ENCODE measurements at regions not wholly inside any gene's neighbourhood (a gene's known extent, or its start where the extent isn't known, plus 50 kb on each side); places are given as distances from the start of the nearest gene placed in this dataset.
"Not testable (repeated sequence)": the region's sequence is repeated elsewhere in the genome, so short reads cannot be mapped to it uniquely, and the experiment has no call there.

DNA sequence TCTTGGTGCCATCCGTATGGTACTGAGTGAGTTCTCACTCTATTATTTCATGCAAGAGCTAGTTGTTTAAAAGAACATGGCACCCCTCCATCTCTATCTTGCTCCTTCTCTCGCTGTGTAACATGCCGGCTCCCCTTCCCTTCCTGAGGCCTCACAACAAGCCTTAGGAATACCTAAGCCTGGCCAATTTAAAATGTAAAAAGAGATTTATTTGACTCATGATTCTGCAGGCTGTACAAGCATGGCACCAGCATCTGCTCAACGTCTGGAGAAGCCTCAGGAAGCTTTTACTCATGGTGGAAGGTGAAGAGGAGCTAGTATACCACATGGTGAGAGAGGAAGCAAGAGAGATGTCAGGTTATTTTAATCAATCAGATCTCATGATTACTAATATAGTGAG is 90.4 kb upstream of the NUDT10 start:
- Histone ChIP-seq H3K4me3 (no peak overlapping the region), H3K4me1 (replicated peaks) (no peaks in the 10 kb centered on the region), H3K9me3 (no peaks in the 10 kb centered on the region), H3K27ac (no peak overlapping the region), H3K36me3 (no peaks in the 10 kb centered on the region), H3K27me3 (replicated peaks; ENCODE audit: insufficient read depth) (no peaks in the 10 kb centered on the region)
- DNase-seq (ENCODE audit: low spot score) = no peak
- WGBS = 84% methylated on average over 4 of the region's 4 CpGs
- TF ChIP-seq POLR2A (IDR thresholded peaks at IDR 0.05) (no peak), POLR2AphosphoS5 (IDR thresholded peaks at IDR 0.05) (no peak)
- TF ChIP-seq, protein P1, sequence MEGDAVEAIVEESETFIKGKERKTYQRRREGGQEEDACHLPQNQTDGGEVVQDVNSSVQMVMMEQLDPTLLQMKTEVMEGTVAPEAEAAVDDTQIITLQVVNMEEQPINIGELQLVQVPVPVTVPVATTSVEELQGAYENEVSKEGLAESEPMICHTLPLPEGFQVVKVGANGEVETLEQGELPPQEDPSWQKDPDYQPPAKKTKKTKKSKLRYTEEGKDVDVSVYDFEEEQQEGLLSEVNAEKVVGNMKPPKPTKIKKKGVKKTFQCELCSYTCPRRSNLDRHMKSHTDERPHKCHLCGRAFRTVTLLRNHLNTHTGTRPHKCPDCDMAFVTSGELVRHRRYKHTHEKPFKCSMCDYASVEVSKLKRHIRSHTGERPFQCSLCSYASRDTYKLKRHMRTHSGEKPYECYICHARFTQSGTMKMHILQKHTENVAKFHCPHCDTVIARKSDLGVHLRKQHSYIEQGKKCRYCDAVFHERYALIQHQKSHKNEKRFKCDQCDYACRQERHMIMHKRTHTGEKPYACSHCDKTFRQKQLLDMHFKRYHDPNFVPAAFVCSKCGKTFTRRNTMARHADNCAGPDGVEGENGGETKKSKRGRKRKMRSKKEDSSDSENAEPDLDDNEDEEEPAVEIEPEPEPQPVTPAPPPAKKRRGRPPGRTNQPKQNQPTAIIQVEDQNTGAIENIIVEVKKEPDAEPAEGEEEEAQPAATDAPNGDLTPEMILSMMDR (IDR thresholded peaks at IDR 0.05) = no peak
- intact Hi-C loops (cut with DNase I) = no loop called here

DNA sequence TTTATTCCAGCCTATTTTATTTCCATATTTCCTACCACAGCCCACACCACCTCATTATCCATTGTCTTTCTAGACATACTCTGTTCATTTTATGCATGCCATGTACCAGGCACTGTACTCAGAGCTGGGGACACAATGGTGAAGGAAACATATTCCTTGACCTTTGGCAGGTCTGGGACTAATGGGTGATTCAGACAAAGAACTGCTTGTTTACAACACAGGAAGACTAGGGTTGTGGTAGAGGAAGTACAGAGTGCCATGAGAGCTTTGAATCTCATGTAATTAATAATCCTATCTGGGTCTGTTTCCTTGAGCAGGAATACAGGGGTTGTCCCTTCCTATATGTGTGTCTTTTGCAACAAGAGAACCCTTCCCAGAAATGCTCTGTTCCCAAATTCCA is 75.1 kb upstream of the NUDT10 start:
- intact Hi-C loops (cut with DNase I) = no loop called here
- Histone ChIP-seq H3K27me3 (replicated peaks; ENCODE audit: insufficient read depth) (no peaks in the 10 kb centered on the region), H3K27ac (no peak overlapping the region), H3K9me3 (no peaks in the 10 kb centered on the region), H3K4me3 (no peak overlapping the region), H3K36me3 (no peaks in the 10 kb centered on the region), H3K4me1 (replicated peaks) (no peaks in the 10 kb centered on the region)
- no peak for DNase-seq (ENCODE audit: low spot score)
- TF ChIP-seq, protein P1 (IDR thresholded peaks at IDR 0.05) = no peak
- no peak for TF ChIP-seq POLR2A (IDR thresholded peaks at IDR 0.05)

DNA sequence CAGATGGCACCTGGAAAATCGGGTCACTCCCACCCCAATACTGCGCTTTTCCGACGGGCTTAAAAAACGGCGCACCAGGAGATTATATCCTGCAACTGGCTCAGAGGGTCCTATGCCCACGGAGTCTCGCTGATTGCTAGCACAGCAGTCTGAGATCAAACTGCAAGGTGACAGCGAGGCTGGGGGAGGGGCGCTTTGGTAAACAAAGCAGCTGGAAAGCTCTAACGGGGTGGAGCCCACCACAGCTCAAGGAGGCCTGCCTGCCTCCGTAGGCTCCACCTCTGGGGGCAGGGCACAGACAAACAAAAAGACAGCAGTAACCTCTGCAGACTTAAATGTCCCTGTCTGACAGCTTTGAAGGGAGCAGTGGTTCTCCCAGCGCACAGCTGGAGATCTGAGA is 70.4 kb upstream of the NUDT10 start:
- 94% methylated on average over 6 of the region's 13 CpGs for WGBS
- H3K4me1 ChIP-seq (replicated peaks); intact Hi-C loops (cut with DNase I); H3K27ac ChIP-seq; H3K9me3 ChIP-seq; H3K4me3 ChIP-seq; DNase-seq (ENCODE audit: low spot score); H3K27me3 ChIP-seq (replicated peaks; ENCODE audit: insufficient read depth); H3K36me3 ChIP-seq: not testable (repeated sequence)

DNA sequence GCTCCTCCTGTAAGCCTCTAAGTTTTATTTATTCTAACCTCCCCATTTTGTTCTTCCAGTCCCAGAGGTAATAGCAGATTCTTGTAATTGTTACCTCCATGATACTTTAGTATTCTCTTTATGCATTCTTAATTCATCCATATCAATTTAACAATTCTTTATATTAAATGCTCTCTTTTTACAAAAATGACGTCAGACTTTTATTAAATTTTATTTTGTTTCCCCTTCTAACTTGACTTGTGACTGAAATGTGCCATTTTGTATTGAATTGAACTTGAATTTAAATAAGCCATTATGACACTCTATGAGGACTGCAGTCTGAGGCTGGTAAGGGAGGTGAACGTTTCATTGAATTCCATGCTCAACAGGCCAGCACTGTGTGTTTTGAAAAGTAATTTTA is 60.0 kb upstream of the NUDT10 start:
- intact Hi-C loops (cut with DNase I) = no loop called here
- Histone ChIP-seq H3K9me3 (no peaks in the 10 kb centered on the region), H3K36me3 (no peaks in the 10 kb centered on the region), H3K4me1 (replicated peaks) (no peaks in the 10 kb centered on the region), H3K27ac (no peak overlapping the region), H3K4me3 (no peak overlapping the region), H3K27me3 (replicated peaks; ENCODE audit: insufficient read depth) (no peaks in the 10 kb centered on the region)
- 87% methylated on average over 2 of the region's 2 CpGs for WGBS
- TF ChIP-seq POLR2A (IDR thresholded peaks at IDR 0.05) (no peak), POLR2AphosphoS5 (IDR thresholded peaks at IDR 0.05) (no peak)
- TF ChIP-seq, protein P1 (IDR thresholded peaks at IDR 0.05) = no peak
- no peak for DNase-seq (ENCODE audit: low spot score)

DNA sequence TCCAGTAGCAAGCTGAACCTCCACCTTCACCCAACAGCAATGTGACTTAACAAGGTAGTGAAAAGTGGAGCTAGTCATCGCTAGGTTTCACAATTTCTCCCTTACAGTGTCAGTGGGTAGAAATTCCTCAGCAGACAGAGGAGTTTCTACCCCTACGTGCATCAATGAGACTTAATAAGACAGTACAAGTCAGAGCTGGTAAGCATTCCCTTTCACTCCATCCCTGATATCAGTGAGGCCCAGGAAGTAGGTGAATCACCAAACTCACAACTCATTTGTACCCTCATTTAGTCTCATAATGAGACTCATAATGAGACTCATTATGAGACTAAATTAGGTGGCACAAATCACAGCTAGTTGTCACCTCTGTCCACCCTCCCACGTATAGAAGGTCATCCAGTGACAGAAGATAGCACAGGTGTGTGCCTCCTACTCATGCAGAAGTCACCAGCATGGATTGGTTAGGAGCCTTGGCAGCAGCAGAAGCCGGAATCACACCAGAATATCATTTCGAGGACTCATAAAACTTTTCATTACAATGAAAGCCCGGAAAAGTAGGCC is 50.8 kb upstream of the NUDT10 start:
- DNase-seq (ENCODE audit: low spot score) = no peak
- no peak for TF ChIP-seq POLR2A (IDR thresholded peaks at IDR 0.05)
- no peak for TF ChIP-seq POLR2AphosphoS5 (IDR thresholded peaks at IDR 0.05)
- TF ChIP-seq, protein P1 (IDR thresholded peaks at IDR 0.05) = no peak

More for the DNA sequence above, 50.8 kb upstream of the NUDT10 start:
- intact Hi-C loops (cut with DNase I) = no loop called here
- Histone ChIP-seq H3K27me3 (replicated peaks; ENCODE audit: insufficient read depth) (no peaks in the 10 kb centered on the region), H3K27ac (no peak overlapping the region), H3K36me3 (no peaks in the 10 kb centered on the region), H3K9me3 (no peaks in the 10 kb centered on the region), H3K4me3 (no peak overlapping the region), H3K4me1 (replicated peaks) (no peaks in the 10 kb centered on the region)
- WGBS = 62% methylated on average over 6 of the region's 6 CpGs
